Transverse colon (tissue), 4 donors: ENCODE measurements at regions not wholly inside any gene's neighbourhood (a gene's known extent, or its start where the extent isn't known, plus 50 kb on each side); places are given as distances from the start of the nearest gene placed in this dataset.

Source experiments
- DNase-seq: peaks from one replicate; pipeline ENCODE4 v3.0.0-alpha.2; 2019
- H3K27ac ChIP-seq, 4 donors: fragments of 200-600 bp; sonication (generic); 2 replicates each; pipeline ENCODE4 v1.5.1; 2016 to 2018; ENCODE audit warnings: inconsistent platforms in 4 of 4
- H3K27me3 ChIP-seq: fragments of 200-600 bp; sonication (generic); 2 replicates; pipeline ENCODE4 v1.5.1; 2017; ENCODE audit warnings: inconsistent platforms
- H3K36me3 ChIP-seq, 4 donors: fragments of 200-600 bp; sonication (generic); 2 replicates each; pipeline ENCODE4 v1.5.1; 2017 to 2019; ENCODE audit warnings: inconsistent platforms in 4 of 4
- H3K4me1 ChIP-seq, 4 donors: fragments of 200-600 bp; sonication (generic); 2 replicates each; pipeline ENCODE4 v1.5.1; 2017 to 2020; ENCODE audit warnings: inconsistent platforms in 4 of 4
- H3K4me3 ChIP-seq, 4 donors: fragments of 200-600 bp; sonication (generic); 1 replicate in 1 of 4; 2 replicates in 3 of 4; pipeline versions ENCODE4 v1.5.1 to v1.6.1; 2017 to 2019; ENCODE audit warnings: inconsistent platforms in 4 of 4
- H3K9me3 ChIP-seq, 2 donors: fragments of 200-600 bp; sonication (generic); 2 replicates each; pipeline ENCODE4 v1.5.1; 2017 to 2019; ENCODE audit warnings: inconsistent platforms in 2 of 2
- CTCF ChIP-seq, 5 experiments: fragments of 200-600 bp in 3 of 5; fragments of 450-650 bp in 2 of 5; sonication (generic) in 3 of 5; IDR thresholded peaks; 1 replicate in 2 of 5; 2 replicates in 3 of 5; pipeline ENCODE4 v1.5.1; 2016 to 2017; ENCODE audit warnings: antibody characterized with exemption in 5 of 5, inconsistent platforms in 3 of 5, mild to moderate bottlenecking in 2 of 5, moderate library complexity in 1 of 5
- EP300 ChIP-seq: sonication (generic); formaldehyde crosslinking; IDR thresholded peaks from one replicate; pipeline ENCODE4 v1.6.1; 2017; ENCODE audit warnings: antibody characterized with exemption, low read depth
- POLR2A ChIP-seq: fragments of 450-650 bp; IDR thresholded peaks from one replicate; pipeline ENCODE4 v1.6.1; 2016; ENCODE audit warnings: antibody characterized with exemption, mild to moderate bottlenecking, moderate library complexity
- POLR2AphosphoS5 ChIP-seq, 3 donors: sonication (generic); formaldehyde crosslinking; IDR thresholded peaks; one replicate each; pipeline ENCODE4 v1.6.1; 2016; ENCODE audit warnings: antibody characterized with exemption in 3 of 3
- WGBS, 2 donors: methylation state at CpG; one replicate each; pipeline ENCODE4 v1.1.5; 2018; ENCODE audit warnings: low coverage in 1 of 2; 5-methylcytosine and 5-hydroxymethylcytosine counted together
- in situ Hi-C, 4 donors: fragments of 200-750 bp; cut with MboI; loops; one replicate each; pipeline versions ENCODE4 v1.15.0 to v1.15.1; 2017; ENCODE audit warnings: low sequenced_read_pairs in 3 of 4, low pct_ligation_motif_present in 1 of 4, low pct_unique_long_range_greater_than_20kb in 1 of 4
- intact Hi-C: fragments of 100-400 bp; cut with DNase I; formaldehyde crosslinking; loops from one replicate; pipeline ENCODE4 v1.15.1; 2023; ENCODE audit warnings: low total_unique reads

GRCh38 chr4:151935411-151935810, 174.6 kb upstream of the GATB start:
- Histone ChIP-seq H3K4me1 (no peaks in the 10 kb centered on the region), H3K4me3 (no peak overlapping the region), H3K27ac (no peak overlapping the region), H3K27me3 (no peaks in the 10 kb centered on the region), H3K36me3 (no peaks in the 10 kb centered on the region), H3K9me3 (no peaks in the 10 kb centered on the region)
- no peak for DNase-seq
- intact Hi-C loops: no loop called here
- TF ChIP-seq POLR2AphosphoS5 (IDR thresholded peaks at IDR 0.05) (no peak), CTCF (IDR thresholded peaks at IDR 0.05) (no peak), POLR2A (no peak), EP300 (no peak)
- in situ Hi-C loops: no loop called here
- 91 to 100% methylated on average over 1 of the region's 1 CpG for WGBS, 2 donors

DNA sequence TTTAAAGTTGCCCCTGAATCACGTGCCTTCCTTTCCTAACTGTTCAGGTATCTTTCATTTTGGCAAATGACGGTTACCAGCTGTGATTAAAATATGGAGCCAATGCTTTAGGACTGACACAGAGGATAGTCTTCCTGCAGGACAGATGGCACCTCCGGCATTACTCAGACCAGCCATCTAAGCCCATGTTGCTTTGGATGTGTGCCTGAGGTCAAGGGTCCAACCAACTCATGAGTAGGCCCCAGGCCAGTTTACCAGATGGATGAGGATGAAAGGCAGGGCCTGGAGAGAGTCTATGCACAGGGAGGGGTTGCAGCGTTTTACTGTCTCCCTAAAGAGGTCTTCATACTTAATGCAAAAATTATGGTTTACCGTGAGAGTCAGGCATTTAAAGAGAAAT, 174.0 kb upstream of the GATB start:
- intact Hi-C loops (no loop called here), in situ Hi-C loops (no loop called here)
- WGBS, 2 donors: 85 to 89% methylated on average over 4 to 5 of the region's 5 CpGs
- Histone ChIP-seq H3K36me3 (no peaks in the 10 kb centered on the region), H3K27me3 (no peaks in the 10 kb centered on the region), H3K9me3 (no peaks in the 10 kb centered on the region), H3K4me3 (no peak overlapping the region), H3K27ac (no peak overlapping the region), H3K4me1 (no peaks in the 10 kb centered on the region)
- DNase-seq: no peak
- TF ChIP-seq CTCF (IDR thresholded peaks at IDR 0.05) (no peak), POLR2A (no peak), POLR2AphosphoS5 (IDR thresholded peaks at IDR 0.05) (no peak), EP300 (no peak)

GRCh38 chr4:151933122-151933827, 172.5 kb upstream of the GATB start:
- no peak overlapping the region for H3K4me3 ChIP-seq
- no peak for TF ChIP-seq POLR2A
- no peak for TF ChIP-seq CTCF (IDR thresholded peaks at IDR 0.05)
- no peak for TF ChIP-seq POLR2AphosphoS5 (IDR thresholded peaks at IDR 0.05)
- DNase-seq: no peak
- no peak overlapping the region for H3K27ac ChIP-seq
- no peaks in the 10 kb centered on the region for H3K9me3 ChIP-seq
- 83 to 93% methylated on average over 2 to 13 of the region's 13 CpGs for WGBS, 2 donors
- no peaks in the 10 kb centered on the region for H3K27me3 ChIP-seq
- in situ Hi-C loops: no loop called here
- intact Hi-C loops: no loop called here
- H3K4me1 ChIP-seq: no peaks in the 10 kb centered on the region
- H3K36me3 ChIP-seq: no peaks in the 10 kb centered on the region

DNA sequence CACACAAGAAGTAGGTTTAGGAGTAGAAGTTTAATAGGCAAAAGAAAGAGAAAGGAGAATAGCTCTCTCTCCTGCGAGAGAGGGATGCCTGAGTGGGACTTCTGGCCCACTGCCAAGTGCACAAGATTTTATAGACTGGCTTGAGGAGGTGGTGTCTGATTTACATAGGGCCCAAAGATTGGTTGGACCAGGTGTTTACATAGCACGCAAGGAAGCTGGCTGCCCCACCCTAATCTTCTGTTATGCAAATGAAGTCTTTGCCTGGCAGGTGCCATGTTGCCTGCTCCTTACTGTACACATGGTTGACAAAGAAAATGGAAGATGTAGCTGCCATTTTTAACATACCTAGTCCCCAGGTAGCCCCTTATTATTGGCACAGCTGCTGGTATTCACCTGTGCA, 170.8 kb upstream of the GATB start:
- in situ Hi-C loops: no loop called here
- no peak for DNase-seq
- H3K4me1 ChIP-seq: no peaks in the 10 kb centered on the region

GRCh38 chr4:151930372-151930771, 169.6 kb upstream of the GATB start:
- in situ Hi-C loops: no loop called here

More for the DNA sequence above, 170.8 kb upstream of the GATB start:
- intact Hi-C loops: no loop called here
- TF ChIP-seq POLR2AphosphoS5 (IDR thresholded peaks at IDR 0.05) (no peak), POLR2A (no peak)
- 40 to 49% methylated on average over 1 to 2 of the region's 2 CpGs for WGBS, 2 donors
- H3K36me3 ChIP-seq: no peaks in the 10 kb centered on the region
- H3K27me3 ChIP-seq: no peaks in the 10 kb centered on the region
- no peak overlapping the region for H3K27ac ChIP-seq
- no peak overlapping the region for H3K4me3 ChIP-seq
- H3K9me3 ChIP-seq: no peaks in the 10 kb centered on the region

More at GRCh38 chr4:151930372-151930771, 169.6 kb upstream of the GATB start:
- WGBS, 2 donors: 68% methylated on average over 2 of the region's 2 CpGs; no CpG with 5 or more reads in 1 of the 2 donors
- Histone ChIP-seq H3K27ac (no peak overlapping the region), H3K27me3 (no peaks in the 10 kb centered on the region), H3K4me3 (no peak overlapping the region), H3K9me3 (no peaks in the 10 kb centered on the region), H3K4me1 (no peaks in the 10 kb centered on the region), H3K36me3 (no peaks in the 10 kb centered on the region)
- no peak for DNase-seq
- TF ChIP-seq EP300 (no peak), POLR2AphosphoS5 (IDR thresholded peaks at IDR 0.05) (no peak), POLR2A (no peak), CTCF (IDR thresholded peaks at IDR 0.05) (no peak)
- intact Hi-C loops: no loop called here
